ACC112 (cell line): ENCODE measurements at regions not wholly inside any gene's neighbourhood (a gene's known extent, or its start where the extent isn't known, plus 50 kb on each side); places are given as distances from the start of the nearest gene placed in this dataset.
"Not testable (repeated sequence)": the region's sequence is repeated elsewhere in the genome, so short reads cannot be mapped to it uniquely, and the experiment has no call there.

Experiments used
- H2AFZ ChIP-seq: fragments of 200-600 bp; sonication (generic); one replicate; pipeline ENCODE4 v1.6.0; 2017; ENCODE audit warnings: antibody characterized with exemption, low read length; ENCODE audit not compliant: unreplicated experiment
- H3K27ac ChIP-seq: fragments of 200-600 bp; sonication (generic); 2 replicates; pipeline ENCODE4 v1.5.1; 2014; ENCODE audit warnings: low read depth, mild to moderate bottlenecking, antibody characterized with exemption, low read length, moderate library complexity
- H3K27me3 ChIP-seq: fragments of 200-600 bp; sonication (generic); 2 replicates; pipeline ENCODE4 v1.6.1; 2014; ENCODE audit warnings: mild to moderate bottlenecking, antibody characterized with exemption, low read length, moderate library complexity, mixed read lengths; ENCODE audit not compliant: insufficient read depth
- H3K36me3 ChIP-seq: fragments of 200-600 bp; sonication (generic); 2 replicates; pipeline ENCODE4 v1.6.1; 2016; ENCODE audit warnings: mild to moderate bottlenecking, antibody characterized with exemption, low read length, moderate library complexity, mixed read lengths; ENCODE audit not compliant: insufficient read depth
- H3K4me1 ChIP-seq: fragments of 200-600 bp; sonication (generic); one replicate; pipeline ENCODE4 v1.6.1; 2016; ENCODE audit warnings: low read length, mixed read lengths; ENCODE audit not compliant: insufficient read depth, unreplicated experiment, control insufficient read depth
- H3K4me3 ChIP-seq: fragments of 200-600 bp; sonication (generic); 2 replicates; pipeline ENCODE4 v1.5.1; 2014; ENCODE audit warnings: mild to moderate bottlenecking, low read depth, low read length
- H3K79me2 ChIP-seq: fragments of 200-600 bp; sonication (generic); one replicate; pipeline ENCODE4 v1.6.0; 2016; ENCODE audit warnings: low read length; ENCODE audit not compliant: control insufficient read depth, unreplicated experiment, insufficient read depth

DNA sequence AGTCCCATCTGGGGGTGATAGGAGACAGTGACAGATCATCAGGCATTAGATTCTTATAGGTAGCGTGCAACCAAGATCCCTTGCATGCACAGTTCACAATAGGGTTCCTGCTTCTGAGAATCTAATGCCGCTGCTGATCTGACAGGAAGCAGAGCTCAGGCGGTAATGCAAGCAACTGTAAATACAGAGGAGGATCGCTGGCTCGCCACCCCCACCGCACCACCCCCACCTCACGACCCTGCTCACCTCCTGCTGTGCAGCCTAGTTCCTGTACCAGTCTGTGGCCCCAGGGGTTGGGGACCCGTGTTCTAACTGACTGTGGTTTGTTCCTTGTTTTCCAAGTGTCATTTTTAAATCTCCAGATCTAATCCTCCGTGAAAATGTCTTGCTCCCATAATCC lies 89.0 kb upstream of the MAPK10 start:
- H3K4me1 ChIP-seq, result peaks cover 8% of the 10 kb centered on the region
- H3K27me3 ChIP-seq, result no peaks in the 10 kb centered on the region
- H3K36me3 ChIP-seq, result no peaks in the 10 kb centered on the region
- H3K27ac ChIP-seq, result no peak overlapping the region
- no peak overlapping the region for H2AFZ ChIP-seq
- no peaks in the 10 kb centered on the region for H3K79me2 ChIP-seq
- H3K4me3 ChIP-seq, result no peak overlapping the region

DNA sequence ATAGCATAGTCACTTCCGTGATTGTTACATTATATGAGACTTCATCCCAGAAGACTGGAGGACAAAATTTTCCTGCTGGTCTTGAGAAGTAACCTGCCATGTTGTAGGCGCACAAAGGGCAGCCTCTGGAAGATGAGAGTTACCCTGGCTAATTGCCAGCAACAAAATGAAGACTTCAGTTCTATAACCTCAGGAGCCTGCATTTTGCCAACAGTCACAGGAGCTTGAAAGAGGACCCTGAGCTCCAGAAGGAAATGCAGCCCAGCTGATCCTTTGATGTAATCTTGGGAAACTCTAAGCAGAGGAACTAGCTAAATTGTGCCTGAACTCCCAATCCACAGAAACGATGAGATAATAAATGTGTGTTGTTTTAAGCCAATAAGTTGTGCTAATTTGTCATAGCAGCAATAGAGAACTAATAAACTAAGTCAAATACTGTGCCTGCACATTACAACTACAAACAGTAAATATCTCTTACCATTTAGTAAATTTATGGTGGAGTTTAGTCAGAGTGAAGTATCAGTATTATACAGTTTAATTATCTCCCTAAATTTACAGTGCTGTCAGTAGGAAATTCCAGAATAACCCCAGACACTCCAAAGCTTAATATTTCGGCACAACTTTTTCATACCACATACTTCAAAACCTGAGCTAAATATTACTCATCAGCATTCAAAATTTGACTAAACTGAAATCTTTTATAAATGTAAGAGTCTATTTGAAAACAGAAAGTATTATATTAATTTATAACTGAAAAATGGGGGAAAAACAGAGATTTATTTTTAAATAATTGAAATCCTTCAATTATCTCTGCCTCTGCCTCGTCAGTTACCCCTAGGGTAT lies 90.1 kb upstream of the MAPK10 start:
- Histone ChIP-seq H3K79me2 (no peaks in the 10 kb centered on the region), H2AFZ (no peak overlapping the region), H3K36me3 (no peaks in the 10 kb centered on the region), H3K4me3 (no peak overlapping the region), H3K4me1 (peaks cover 8% of the 10 kb centered on the region), H3K27me3 (no peaks in the 10 kb centered on the region), H3K27ac (no peak overlapping the region)

GRCh38 chr4:86450861-86451260 lies 91.0 kb upstream of the MAPK10 start:
- peaks cover 8% of the 10 kb centered on the region for H3K4me1 ChIP-seq
- no peak overlapping the region for H3K4me3 ChIP-seq
- no peaks in the 10 kb centered on the region for H3K36me3 ChIP-seq
- H3K27ac ChIP-seq, result no peak overlapping the region
- no peaks in the 10 kb centered on the region for H3K79me2 ChIP-seq
- no peaks in the 10 kb centered on the region for H3K27me3 ChIP-seq
- no peak overlapping the region for H2AFZ ChIP-seq

DNA sequence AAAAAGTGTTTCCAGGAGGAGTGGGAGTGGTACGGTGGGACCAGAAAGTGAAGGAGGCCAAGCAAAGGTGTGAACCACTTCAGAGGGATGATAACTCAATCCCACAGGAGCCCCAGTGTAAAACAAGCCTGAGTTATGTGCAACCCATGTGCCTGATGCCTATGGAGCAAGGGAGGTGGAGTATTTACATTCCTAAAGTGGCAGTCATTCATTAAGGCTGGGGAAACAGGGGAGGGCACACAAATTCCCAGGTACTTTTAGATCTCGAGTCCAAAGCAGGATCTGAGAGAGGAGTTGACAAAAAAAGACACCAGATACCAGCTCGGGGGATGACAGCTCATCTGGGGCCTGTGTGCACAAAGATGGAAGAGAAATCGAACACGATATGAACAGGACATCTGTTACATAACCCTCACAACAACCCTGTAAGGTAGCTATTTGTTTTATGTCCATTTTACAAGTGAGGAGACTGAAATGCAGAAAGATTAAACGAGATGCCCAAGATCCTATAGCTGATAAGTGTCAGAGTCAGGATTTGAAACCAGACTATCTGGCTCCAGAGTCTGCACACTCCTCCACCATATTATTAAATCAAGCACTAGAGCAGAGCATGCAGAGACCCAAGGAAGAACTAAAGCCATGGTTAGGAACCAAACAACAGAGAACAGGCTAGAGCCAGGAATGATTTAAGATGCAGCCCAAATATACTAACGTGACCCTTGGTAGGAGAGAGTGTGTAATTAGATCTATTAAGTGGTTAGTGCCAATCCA lies 91.9 kb upstream of the MAPK10 start:
- peaks cover 8% of the 10 kb centered on the region for H3K4me1 ChIP-seq
- H3K27me3 ChIP-seq, result no peaks in the 10 kb centered on the region
- no peak overlapping the region for H3K27ac ChIP-seq
- no peaks in the 10 kb centered on the region for H3K79me2 ChIP-seq
- peak overlapping the region; percentile 70 for H3K4me3 ChIP-seq
- no peak overlapping the region for H2AFZ ChIP-seq
- H3K36me3 ChIP-seq, result no peaks in the 10 kb centered on the region

DNA sequence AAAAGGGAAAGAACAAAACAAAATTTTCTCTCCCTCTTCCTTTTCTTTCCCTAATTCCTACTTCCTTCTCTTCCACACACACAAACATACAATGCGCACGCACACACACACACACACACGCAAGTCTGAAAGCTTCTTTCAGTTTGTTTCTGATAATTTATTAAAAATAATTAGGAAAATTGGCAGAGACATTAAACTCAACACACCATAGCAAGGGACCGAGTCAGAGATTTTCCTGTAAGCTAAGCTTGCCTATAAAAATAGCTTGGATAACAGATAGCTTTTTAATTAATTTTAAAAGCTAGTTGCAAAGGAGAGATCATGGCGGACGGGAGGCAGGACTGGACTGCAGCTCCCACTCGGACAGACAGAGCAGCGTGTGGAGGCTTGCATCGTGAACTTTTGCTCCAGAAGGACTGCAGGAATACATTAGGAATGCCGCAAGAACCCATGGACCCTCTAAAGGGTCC lies 92.6 kb upstream of the MAPK10 start:
- Histone ChIP-seq H2AFZ (peak overlapping the region; percentile 69), H3K4me1 (peaks cover 8% of the 10 kb centered on the region), H3K36me3 (no peaks in the 10 kb centered on the region), H3K4me3 (peak overlapping the region; percentile 70), H3K79me2 (no peaks in the 10 kb centered on the region), H3K27me3 (no peaks in the 10 kb centered on the region), H3K27ac (no peak overlapping the region)

GRCh38 chr4:86452924-86453531 lies 93.2 kb upstream of the MAPK10 start:
- peak overlapping the region; percentile 69 for H2AFZ ChIP-seq
- H3K4me1 ChIP-seq, result peaks cover 8% of the 10 kb centered on the region
- peak overlapping the region; percentile 70 for H3K4me3 ChIP-seq
- H3K79me2 ChIP-seq, result no peaks in the 10 kb centered on the region
- H3K27me3 ChIP-seq, result no peaks in the 10 kb centered on the region
- H3K27ac ChIP-seq, result no peak overlapping the region
- no peaks in the 10 kb centered on the region for H3K36me3 ChIP-seq

DNA sequence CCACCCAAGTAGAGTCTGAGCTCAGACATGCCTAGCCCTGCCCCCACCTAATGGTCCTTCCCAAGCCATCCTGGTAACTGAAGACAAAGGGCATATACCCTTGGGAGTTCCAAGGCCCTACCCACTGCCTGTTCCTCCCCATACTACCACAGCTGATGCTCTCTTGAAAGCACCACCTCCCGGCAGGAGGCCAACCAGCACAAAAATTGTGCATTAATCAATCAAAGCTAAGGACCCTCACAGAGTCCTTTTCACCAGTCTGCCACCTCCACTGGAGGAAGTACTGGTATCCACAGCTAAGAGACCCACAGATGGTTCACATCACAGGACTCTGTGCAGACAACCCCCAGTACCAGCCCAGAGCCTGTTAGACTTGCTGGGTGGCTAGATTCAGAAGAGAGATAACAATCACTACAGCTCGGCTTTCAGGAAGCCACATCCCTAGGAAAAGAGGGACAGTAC lies 93.8 kb upstream of the MAPK10 start:
- not testable (repeated sequence) for H3K4me3 ChIP-seq, H2AFZ ChIP-seq, H3K36me3 ChIP-seq, H3K4me1 ChIP-seq, H3K79me2 ChIP-seq, H3K27me3 ChIP-seq, H3K27ac ChIP-seq

DNA sequence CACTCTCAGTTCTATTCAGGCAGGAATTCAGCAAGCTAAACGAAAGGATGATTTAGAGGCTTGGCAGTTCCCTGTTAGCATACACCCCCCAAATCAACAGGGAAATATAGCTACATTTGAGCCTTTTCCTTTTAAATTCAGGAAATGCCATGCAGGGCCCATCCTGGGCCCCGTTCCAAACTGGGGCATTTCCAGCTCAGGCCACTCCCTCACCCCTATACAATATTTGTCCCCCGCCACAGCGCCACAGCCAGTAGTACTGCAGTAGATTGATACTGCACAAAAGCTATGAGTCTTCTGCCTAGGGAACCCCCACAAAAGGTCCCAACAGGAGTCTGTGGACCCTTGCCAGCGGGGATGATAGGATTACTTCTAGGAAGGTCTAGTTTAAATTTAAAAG lies 102.0 kb upstream of the MAPK10 start:
- Histone ChIP-seq H3K27me3 (no peaks in the 10 kb centered on the region), H3K79me2 (no peaks in the 10 kb centered on the region), H3K4me3 (no peak overlapping the region)

GRCh38 chr4:86472377-86473019 lies 112.6 kb upstream of the MAPK10 start:
- H3K4me1 ChIP-seq, result no peaks in the 10 kb centered on the region
- no peaks in the 10 kb centered on the region for H3K36me3 ChIP-seq
- H3K27ac ChIP-seq, result no peak overlapping the region
- no peak overlapping the region; the same call in 1 of the 2 replicates for H3K4me3 ChIP-seq
- H3K27me3 ChIP-seq, result no peaks in the 10 kb centered on the region
- peak overlapping the region; percentile 74 for H2AFZ ChIP-seq
- no peaks in the 10 kb centered on the region for H3K79me2 ChIP-seq

More for the DNA sequence above, 102.0 kb upstream of the MAPK10 start:
- H3K4me1 ChIP-seq, result no peaks in the 10 kb centered on the region
- no peak overlapping the region for H2AFZ ChIP-seq
- H3K27ac ChIP-seq, result no peak overlapping the region
- no peaks in the 10 kb centered on the region for H3K36me3 ChIP-seq

GRCh38 chr4:86478151-86478550 lies 116.0 kb upstream of the PTPN13 start:
- H3K4me1 ChIP-seq, H3K79me2 ChIP-seq, H3K27me3 ChIP-seq, H3K36me3 ChIP-seq, H3K4me3 ChIP-seq, H3K27ac ChIP-seq, H2AFZ ChIP-seq: not testable (repeated sequence)
